ENCODE measurements at regions not wholly inside any gene's neighbourhood (a gene's known extent, or its start where the extent isn't known, plus 50 kb on each side); places are given as distances from the start of the nearest gene placed in this dataset.

DNA sequence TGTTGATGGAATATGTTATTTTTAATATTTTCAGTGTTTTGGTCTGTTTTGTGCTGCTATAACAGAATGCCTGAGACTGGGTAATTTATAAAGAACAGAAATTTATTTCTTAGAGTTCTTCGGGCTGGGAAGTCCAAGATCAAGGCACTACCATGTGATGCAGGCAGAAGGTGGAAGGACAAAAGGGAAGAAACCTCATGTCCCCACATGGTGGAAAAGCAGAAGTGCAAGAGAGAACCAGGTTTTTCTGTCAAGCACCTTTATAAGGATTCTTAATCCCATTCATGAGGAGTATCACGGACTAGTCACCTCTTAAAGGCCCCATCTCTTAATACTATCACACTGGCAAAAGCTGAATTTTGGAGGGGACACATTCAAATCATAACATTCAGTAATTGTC, 57.9 kb upstream of the EPHB3 start:
- Histone ChIP-seq H3K9me3 (peaks cover 0 to 9% of the 10 kb centered on the region in 2 donors), H3K27ac (no peak overlapping the region), H3K4me3 (no peak overlapping the region), H3K36me3 (no peaks in the 10 kb centered on the region), H3K4me1 (no peaks in the 10 kb centered on the region), H3K27me3 (no peaks in the 10 kb centered on the region)
- no peak for DNase-seq (ENCODE audit: low spot score)
- TF ChIP-seq, protein P1, sequence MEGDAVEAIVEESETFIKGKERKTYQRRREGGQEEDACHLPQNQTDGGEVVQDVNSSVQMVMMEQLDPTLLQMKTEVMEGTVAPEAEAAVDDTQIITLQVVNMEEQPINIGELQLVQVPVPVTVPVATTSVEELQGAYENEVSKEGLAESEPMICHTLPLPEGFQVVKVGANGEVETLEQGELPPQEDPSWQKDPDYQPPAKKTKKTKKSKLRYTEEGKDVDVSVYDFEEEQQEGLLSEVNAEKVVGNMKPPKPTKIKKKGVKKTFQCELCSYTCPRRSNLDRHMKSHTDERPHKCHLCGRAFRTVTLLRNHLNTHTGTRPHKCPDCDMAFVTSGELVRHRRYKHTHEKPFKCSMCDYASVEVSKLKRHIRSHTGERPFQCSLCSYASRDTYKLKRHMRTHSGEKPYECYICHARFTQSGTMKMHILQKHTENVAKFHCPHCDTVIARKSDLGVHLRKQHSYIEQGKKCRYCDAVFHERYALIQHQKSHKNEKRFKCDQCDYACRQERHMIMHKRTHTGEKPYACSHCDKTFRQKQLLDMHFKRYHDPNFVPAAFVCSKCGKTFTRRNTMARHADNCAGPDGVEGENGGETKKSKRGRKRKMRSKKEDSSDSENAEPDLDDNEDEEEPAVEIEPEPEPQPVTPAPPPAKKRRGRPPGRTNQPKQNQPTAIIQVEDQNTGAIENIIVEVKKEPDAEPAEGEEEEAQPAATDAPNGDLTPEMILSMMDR (IDR thresholded peaks at IDR 0.05), result no peak

DNA sequence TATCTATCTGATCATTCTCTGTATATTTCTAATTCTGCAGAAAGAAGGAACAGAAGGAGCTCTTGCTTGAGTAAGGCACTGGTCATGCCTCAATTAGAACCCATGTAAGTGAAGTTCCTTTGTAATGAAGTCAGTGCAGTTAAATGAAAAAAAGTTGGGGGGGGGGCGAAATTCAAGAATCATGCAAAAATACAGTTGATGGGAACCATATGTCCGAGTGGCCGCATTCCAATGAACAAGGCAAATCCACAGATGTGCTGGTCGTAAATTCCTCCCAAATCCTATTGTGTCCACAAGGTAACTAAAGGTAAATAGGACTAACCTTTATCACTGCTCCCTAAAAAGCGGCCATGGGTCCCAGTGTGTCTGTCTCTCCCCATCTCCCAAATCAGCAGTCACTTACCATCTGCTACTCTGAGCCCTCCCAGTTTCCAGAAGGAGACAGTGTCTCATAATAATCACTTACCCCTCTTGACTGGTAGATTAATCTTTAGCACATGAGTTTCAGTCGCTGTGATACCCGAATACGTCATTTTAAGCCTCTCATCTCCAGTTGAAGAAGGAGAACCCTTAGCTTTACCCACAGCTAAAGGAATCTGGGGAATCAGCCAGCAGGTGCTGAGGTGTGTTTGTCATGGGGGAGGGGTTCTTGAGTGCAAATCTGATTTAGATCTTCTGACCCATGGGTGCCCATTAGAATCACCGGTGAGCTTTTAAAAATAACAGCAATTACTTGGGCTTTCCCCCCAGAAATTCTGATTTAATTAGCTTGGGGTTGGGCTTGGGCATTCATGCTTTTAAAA, 56.3 kb upstream of the EPHB3 start:
- Histone ChIP-seq H3K9me3 (peaks cover 0 to 9% of the 10 kb centered on the region in 2 donors), H3K27me3 (no peaks in the 10 kb centered on the region), H3K4me3 (no peak overlapping the region), H3K27ac (no peak overlapping the region), H3K4me1 (no peaks in the 10 kb centered on the region), H3K36me3 (no peaks in the 10 kb centered on the region)
- DNase-seq (ENCODE audit: low spot score), result no peak
- TF ChIP-seq, protein P1 (IDR thresholded peaks at IDR 0.05), result no peak

DNA sequence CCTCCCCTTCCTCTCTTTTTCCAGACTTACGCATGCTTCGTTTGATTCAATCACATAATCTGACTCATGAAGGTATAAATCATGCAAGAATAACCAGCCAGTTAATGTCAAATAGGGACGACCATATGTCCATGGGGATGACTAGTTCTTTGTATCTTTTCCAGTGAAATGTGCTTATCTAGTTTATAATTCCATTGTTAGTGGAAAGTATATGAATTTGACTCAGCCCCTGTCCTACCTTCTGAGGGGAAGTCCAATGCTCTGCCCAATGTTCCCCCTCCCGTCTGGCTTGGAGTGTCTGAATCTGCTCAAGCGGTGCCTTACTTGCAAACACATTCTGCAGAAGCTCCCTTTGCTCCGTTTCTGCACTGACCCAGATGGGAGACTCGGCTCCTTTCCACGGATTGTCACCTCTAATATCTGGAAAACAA, 55.0 kb upstream of the EPHB3 start:
- no peaks in the 10 kb centered on the region for H3K36me3 ChIP-seq
- no peak overlapping the region for H3K4me3 ChIP-seq
- TF ChIP-seq, protein P1 (IDR thresholded peaks at IDR 0.05), result no peak
- no peak for DNase-seq (ENCODE audit: low spot score)
- H3K27ac ChIP-seq, result no peak overlapping the region
- no peaks in the 10 kb centered on the region for H3K4me1 ChIP-seq
- H3K27me3 ChIP-seq, result no peaks in the 10 kb centered on the region
- peaks cover 0 to 9% of the 10 kb centered on the region in 2 donors for H3K9me3 ChIP-seq

DNA sequence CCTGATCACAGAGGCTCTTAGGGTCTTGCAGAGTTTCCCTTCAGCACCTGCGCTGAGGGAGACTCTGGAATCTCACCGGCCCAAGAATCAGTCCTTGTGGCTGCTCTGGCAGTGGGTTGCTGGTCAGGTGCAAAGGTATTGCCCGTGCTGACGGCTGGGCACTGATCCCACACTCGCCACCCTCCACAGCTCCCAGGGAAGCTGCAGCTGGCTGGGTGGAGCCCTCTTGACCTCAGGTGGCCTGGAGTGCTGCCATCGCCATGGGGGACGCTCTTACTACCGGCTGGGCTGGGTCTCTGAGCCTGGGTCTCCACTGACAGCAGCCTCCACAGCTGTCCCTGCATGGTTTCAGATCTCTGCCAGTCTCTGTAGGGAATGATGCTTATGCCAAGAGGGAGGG, 52.6 kb upstream of the EPHB3 start:
- peaks cover 6 to 8% of the 10 kb centered on the region in 2 donors for H3K27me3 ChIP-seq
- H3K27ac ChIP-seq, result no peak overlapping the region
- H3K9me3 ChIP-seq, result no peaks in the 10 kb centered on the region
- TF ChIP-seq, protein P1 (IDR thresholded peaks at IDR 0.05), result no peak
- no peak overlapping the region for H3K4me3 ChIP-seq
- H3K4me1 ChIP-seq, result peaks cover 0 to 9% of the 10 kb centered on the region in 2 donors
- no peaks in the 10 kb centered on the region for H3K36me3 ChIP-seq
- no peak for DNase-seq (ENCODE audit: low spot score)

DNA sequence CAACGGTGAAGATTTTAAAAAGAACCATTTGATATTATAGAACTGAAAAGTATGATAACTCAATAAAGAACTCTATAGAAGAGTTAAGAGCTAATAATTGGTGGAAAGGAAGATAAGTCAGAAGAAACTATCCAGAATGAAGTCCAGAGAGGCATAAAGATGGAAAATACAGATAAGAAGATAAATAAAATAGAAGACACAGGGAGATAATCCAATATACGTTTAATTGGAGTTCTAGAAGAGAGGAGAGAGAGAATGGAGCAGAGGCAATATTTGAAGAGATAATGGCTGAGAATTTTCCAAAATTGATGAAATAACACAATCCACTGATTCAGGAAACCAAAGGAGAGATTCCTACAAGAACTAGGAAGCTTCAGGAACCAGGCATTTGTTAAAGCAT, 49.8 kb upstream of the EPHB3 start:
- Histone ChIP-seq H3K36me3 (no peaks in the 10 kb centered on the region), H3K4me1 (peaks cover 0 to 16% of the 10 kb centered on the region in 2 donors), H3K27ac (no peak overlapping the region), H3K4me3 (no peak overlapping the region), H3K9me3 (no peaks in the 10 kb centered on the region), H3K27me3 (peaks cover 6 to 8% of the 10 kb centered on the region in 2 donors)
- TF ChIP-seq, protein P1 (IDR thresholded peaks at IDR 0.05), result no peak
- no peak for DNase-seq (ENCODE audit: low spot score)

Measured in right atrium auricular region (tissue), 2 donors.